ENCODE measurements at regions not wholly inside any gene's neighbourhood (a gene's known extent, or its start where the extent isn't known, plus 50 kb on each side); places are given as distances from the start of the nearest gene placed in this dataset.

DNA sequence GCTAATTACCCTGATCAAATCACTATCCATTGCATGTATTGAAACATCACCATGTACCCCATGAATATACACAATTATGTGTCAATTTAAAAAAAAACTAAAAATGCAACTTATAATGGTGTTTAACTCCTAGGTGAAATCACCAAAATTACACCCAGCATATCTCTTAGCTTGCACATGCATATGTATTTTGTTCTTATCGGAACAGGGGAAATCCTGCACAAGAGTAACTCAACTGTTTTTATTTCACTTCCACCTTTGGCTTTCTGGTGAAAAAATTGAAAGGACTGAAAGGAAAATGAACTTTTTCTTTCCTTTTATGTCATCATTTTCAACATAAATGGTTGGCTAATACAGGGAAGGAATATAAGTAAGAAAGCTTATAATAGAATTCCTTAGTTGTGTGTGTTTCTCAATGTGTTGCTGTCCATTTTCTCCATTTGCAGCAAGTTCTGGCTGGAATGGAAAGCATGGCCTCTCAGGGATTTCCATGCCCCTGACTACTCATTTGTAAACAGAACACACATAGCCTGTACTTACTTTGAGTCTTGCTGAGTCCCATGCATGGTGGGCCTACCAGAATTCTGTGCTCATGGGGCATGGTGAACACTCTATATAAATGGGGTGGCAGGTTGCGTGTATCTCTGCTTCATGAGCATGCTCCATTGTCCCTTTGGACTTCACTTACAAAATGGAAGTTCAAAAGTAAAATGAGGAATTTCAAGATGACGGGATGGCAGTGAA, 462.0 kb downstream of the HS3ST3B1 start:
- DNase-seq (ENCODE audit: low read depth): no peak

DNA sequence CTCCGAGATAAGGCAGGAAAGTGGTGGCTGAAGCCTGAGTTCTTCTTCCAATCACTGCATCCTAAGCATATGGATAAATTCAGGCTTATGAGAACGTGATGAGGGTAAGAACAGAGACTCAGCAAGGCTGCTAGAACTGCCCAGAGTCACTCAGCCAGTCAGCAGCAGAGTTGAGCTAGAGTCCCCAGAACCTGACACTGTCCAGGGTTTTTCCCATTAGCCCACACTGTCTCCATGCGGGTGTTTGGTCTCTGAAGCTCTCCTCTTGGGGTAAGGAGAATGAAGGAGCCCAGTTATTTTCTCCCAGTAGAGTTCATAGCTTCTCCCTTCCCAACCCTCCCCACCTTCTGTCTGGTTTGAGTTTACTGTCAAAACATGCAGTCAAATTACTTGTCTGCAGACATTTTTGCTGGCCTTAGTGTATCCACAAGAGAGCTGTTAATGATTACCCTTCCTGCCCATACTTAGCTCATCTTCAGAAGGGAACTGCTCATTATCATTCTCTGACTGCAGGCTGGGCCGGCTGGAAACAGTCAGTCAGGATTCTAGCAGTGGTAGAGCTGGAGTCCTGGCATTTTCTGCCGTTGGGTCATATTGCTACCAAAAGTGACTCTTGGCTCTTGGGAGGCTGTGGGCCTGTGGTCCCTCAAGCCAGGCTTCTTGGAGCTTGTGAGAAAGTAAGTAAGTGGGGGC, 460.0 kb downstream of the HS3ST3B1 start:
- DNase-seq (ENCODE audit: low read depth): no peak

GRCh38 chr17:14760212-14760611, 459.3 kb downstream of the HS3ST3B1 start:
- no peak for DNase-seq (ENCODE audit: low read depth)

DNA sequence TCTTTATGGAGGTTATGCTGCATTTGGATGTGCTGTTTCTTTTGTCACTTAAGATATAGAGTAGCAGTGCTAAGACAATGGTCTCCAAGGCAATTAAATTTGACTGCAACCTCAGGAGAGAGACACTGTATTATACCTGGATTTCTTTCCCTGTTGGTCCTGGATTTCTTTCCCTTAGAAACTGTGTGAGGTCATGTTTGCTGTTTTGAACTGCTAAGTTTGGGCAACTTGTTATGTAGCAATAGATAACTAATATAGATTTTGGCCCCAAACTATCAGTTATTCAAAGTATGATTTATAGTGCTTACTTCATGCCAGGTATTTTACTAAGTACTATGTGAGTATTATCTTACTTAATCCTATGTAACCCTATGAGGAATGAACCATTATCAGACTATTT, 458.4 kb downstream of the HS3ST3B1 start:
- DNase-seq (ENCODE audit: low read depth): no peak

DNA sequence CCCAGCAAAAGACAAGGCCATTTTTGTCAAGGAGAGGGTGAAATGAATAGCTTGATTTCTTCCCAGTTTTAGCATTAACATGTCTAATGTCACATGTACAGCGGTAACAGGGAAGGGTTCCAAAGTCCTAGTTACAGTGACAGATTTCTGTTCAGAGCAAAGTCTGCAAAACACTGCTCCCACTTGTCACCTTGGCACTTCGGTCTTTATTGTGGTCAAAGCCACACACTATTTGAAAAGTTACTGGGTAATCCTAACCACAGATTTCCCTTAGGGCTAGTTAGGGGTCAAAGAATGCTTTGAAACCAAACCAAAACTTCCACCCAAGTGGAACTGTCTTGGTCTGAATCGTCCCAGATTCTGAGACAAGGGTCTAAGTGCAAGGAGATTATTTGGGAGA, 455.6 kb downstream of the HS3ST3B1 start:
- DNase-seq (ENCODE audit: low read depth): no peak

DNA sequence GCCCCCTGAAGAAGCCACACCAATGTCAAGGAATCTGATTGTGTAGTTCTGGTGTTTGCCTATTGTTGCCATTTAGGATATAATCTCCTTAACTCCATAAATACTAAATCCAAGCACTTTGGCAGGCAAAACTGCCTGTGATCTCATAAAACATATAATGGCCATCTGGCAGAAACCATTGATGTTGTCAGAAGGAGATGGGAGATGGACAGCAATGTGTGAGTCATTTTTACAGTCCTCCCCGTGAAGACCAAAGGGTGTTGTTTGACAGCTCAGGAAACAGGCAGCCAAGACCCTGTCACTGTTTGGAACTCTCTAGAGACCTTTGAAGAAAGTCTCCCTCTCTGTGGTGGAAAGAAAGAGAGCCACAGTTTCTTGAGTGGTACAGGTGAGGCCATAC, 454.1 kb downstream of the HS3ST3B1 start:
- DNase-seq (ENCODE audit: low read depth): no peak

GRCh38 chr17:14753383-14753782, 452.5 kb downstream of the HS3ST3B1 start:
- DNase-seq (ENCODE audit: low read depth): no peak

GRCh38 chr17:14752011-14752410, 451.1 kb downstream of the HS3ST3B1 start:
- no peak for DNase-seq (ENCODE audit: low read depth)

DNA sequence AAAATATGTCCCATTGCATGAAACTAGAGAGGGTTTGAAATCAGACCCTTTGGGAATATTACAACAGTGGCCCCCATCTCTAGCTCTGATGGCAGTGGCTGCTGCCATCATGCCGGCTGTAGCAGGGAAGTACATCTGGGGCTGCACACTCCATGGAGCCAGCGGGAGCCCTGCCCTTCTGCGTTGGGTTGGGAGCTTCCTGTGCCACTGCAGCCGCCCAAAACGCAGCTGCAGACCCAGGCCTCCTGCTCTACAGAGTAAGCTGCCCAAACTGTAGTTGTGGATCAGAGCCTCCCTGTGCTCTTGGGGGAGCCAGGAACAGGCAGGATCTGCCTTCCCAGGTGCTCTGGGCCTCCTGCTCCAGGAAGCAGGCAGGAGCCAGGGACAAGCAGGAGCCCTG, 450.0 kb downstream of the HS3ST3B1 start:
- no peak for DNase-seq (ENCODE audit: low read depth)

GRCh38 chr17:14749269-14749668, 448.4 kb downstream of the HS3ST3B1 start:
- DNase-seq (ENCODE audit: low read depth): no peak

GRCh38 chr17:14748036-14748710, 447.3 kb downstream of the HS3ST3B1 start:
- no peak for DNase-seq (ENCODE audit: low read depth)

GRCh38 chr17:14747603-14747950, 446.7 kb downstream of the HS3ST3B1 start:
- DNase-seq (ENCODE audit: low read depth): no peak

DNA sequence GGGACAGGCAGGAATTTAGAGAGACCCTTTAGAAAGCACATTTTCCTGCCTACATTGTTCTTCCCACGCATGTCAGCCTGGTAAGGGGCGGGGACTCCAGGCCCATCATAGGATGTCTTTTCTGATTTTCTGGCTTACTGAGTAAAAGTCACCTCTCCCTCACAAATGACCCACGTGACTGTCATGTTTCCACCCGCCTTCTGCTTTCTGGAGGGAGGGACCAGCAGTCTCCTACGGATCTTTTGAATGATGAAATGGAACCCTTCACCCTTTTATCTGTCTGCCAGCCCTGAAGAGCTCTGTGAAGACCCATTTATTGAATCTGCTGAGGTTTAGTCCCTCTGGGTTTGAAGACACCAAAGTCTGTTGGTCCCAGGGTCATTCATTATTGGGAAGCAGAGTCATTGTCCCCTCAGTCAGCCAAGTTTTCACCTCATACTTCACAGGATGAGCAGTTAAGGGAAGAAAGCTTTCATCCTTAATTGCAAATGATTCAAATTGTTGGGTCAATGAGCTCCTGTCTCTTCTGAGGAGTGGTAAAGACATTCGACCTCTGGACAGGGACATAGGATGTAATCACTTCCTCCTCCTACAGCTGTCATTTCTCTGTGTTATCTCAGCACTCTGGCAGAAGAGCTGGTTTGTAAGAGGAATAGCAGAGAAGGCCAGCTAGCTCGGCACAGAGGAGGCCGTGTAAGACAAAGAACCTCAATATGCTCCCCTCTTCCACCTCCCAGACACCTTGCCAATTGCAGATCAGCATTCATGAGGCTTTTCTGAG, 446.1 kb downstream of the HS3ST3B1 start:
- no peak for DNase-seq (ENCODE audit: low read depth)

GRCh38 chr17:14745541-14745940, 444.7 kb downstream of the HS3ST3B1 start:
- DNase-seq (ENCODE audit: low read depth): no peak

DNA sequence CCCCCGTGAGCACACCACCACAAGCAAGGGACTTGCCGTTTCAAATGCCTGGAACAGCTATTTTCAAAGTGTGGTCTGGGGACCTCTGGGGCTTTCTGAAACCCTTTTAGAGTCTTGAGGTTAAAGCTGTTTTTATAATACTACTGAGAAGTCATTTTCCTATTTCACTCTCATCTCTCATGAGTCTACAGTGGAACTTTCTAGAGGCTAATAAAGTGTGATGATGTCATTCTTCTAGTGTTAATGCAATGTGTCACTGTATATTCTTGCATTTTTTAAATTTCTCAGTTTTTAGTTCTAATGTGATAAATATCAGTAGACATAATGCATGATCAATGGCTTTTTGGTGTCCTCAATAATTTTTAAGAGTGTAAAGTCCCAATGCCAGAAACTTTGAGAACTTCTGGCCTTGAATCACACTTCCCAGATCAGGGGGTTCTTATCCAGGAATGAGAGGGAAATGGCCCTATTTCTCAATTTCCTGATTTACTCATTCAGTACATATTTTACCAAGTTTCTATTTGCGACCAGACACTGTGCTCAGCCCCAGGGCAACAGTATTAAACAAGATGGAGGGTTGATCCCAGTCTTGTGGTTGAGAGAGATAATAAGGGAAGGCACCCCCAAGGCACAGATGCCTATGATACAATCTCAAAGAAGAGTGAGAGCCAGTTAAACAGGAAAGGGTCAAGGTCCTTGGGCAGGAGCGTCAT, 444.0 kb downstream of the HS3ST3B1 start:
- DNase-seq (ENCODE audit: low read depth): no peak

- DNase-seq (ENCODE audit: low read depth): no peak
Observed at GRCh38 chr17:14741491-14741890, 440.6 kb downstream of the HS3ST3B1 start.

DNA sequence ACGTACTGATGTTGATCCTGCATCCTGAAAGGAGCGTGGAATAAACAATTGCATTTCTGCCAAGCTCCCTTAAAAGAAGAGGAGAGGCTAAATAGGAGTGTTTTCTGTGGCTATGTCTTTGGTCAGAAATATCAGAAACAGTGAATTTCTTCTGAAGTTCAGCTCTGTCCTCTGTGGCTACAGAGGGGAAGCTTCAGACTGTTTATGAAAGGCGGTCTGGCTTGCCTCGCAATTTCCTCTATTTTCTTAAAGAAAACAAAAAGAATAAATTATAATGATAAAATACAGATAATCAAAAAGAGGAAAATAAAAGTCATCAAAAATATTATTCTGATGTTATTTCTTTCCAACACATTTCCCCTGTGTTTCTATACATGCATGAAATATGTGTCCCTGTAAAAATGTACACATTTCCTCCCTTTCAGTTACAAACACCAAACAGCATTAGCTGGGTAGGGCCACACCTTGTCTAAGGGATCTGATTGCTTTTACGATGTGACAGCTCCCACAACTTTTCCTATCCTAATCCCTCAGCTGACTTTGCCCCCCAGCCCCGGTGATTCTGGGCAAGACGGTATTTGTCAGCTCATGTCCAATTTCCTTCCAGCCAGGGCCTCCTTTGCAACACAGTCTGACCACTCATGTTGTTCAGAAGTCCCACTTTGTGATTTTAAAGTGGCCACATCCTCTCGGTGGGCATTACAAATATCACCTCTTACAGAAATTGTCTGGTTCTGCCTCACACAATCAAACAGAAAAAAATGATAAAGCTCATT, 439.0 kb downstream of the HS3ST3B1 start:
- DNase-seq (ENCODE audit: low read depth): no peak

DNA sequence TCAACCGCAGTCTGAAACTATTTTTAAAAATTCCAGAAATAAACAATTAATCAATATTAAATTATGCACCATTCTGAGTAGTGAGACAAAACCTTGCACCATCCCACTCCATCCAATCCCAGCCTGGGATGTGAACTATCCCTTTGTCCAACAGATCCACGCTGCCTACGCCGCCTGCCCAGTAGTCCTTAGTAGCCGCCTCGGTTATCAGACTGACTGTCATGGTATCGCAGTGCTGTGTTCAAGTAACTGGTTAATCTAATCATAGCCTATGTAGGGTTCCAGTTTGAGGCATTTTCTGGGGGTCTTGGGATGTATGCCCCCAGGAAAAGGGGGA, 437.7 kb downstream of the HS3ST3B1 start:
- no peak for DNase-seq (ENCODE audit: low read depth)

- DNase-seq (ENCODE audit: low read depth): no peak
Observed at GRCh38 chr17:14737984-14738651, 437.2 kb downstream of the HS3ST3B1 start.

DNA sequence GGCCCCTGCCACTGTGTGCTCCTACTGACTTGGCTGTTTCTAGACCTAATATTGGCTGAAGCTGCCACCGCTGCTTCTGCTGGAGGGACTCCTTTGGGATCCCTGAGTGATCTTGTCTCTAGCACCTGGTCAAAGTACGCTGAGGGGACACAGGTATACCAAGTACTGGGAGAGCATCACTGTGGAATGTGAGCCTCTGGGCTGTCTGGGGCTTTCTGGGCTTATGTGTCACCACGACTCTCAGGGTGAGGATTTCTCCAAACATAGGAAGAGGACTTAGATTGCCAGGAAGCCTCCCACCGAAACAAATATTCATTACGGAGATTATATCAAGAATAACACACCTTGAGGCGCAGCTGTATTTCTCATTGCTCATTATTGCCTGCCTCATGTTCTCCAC, 435.8 kb downstream of the HS3ST3B1 start:
- no peak for DNase-seq (ENCODE audit: low read depth)

DNA sequence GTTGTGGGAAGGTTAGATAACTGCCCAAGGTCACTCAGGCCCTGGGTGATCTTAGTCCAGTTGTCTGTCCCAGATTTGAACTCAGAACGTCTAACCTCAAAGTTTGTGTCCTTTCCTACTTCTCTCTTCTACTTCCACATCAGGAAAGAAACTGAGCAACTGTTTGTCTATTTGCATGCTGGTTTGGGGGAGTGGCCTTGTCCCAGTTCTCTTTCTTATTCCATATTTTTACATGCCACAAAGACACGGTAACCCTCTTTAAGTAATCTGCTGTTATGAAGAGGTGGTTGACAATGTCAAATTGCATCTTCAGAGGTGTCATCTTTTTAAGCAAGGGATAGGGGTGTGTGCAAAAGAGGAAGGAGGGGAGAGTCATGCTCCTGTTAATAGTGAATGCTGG, 432.5 kb downstream of the HS3ST3B1 start:
- no peak for DNase-seq (ENCODE audit: low read depth)
